Transverse colon (tissue), 3 donors: ENCODE measurements at regions not wholly inside any gene's neighbourhood (a gene's known extent, or its start where the extent isn't known, plus 50 kb on each side); places are given as distances from the start of the nearest gene placed in this dataset.

Source experiments
- CTCF ChIP-seq, 5 experiments: fragments of 200-600 bp in 3 of 5; fragments of 450-650 bp in 2 of 5; sonication (generic) in 3 of 5; IDR thresholded peaks; 1 replicate in 2 of 5; 2 replicates in 3 of 5; pipeline ENCODE4 v1.5.1; 2016 to 2017; ENCODE audit warnings: antibody characterized with exemption in 5 of 5, inconsistent platforms in 3 of 5, mild to moderate bottlenecking in 2 of 5, moderate library complexity in 1 of 5
- EP300 ChIP-seq: sonication (generic); formaldehyde crosslinking; IDR thresholded peaks from one replicate; pipeline ENCODE4 v1.6.1; 2017; ENCODE audit warnings: antibody characterized with exemption, low read depth
- POLR2A ChIP-seq: fragments of 450-650 bp; IDR thresholded peaks from one replicate; pipeline ENCODE4 v1.6.1; 2016; ENCODE audit warnings: antibody characterized with exemption, mild to moderate bottlenecking, moderate library complexity

DNA sequence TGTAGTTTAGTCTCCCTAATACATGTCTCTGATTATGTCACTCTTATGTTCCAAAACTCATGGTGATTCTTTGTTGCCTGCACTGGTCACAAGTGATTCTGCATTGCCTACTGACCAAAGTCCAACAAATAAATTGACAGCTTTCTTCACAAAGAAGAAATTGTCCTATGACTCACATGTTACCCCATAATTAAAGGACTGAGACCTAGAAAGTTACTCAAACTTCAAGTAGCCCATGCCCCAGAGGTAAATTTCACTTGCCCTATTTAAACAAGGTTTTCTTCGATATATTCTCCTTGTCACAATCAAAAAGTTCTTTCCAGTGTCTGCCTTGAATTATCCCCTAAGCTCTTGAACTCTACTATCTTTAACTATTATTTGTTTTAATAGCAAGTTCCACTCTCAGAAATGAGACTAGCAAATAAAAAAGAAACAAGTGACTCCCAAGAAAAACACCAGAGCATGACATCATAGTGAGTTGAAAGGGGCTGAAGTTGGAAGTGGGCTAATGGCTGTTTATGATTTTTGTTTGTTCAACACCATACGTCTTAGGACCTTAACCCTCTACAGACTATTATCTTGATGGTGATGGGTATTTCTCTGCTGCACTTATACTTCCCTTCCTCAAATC is 94.5 kb upstream of the BLID start:
- no peak for TF ChIP-seq POLR2A
- TF ChIP-seq EP300, result no peak
- TF ChIP-seq CTCF (IDR thresholded peaks at IDR 0.05), result no peak
